B cell (primary cell): ENCODE measurements at regions not wholly inside any gene's neighbourhood (a gene's known extent, or its start where the extent isn't known, plus 50 kb on each side); places are given as distances from the start of the nearest gene placed in this dataset.

Source experiments
- ATAC-seq: fragments of 200-7000 bp; cut with Tn5 transposase; one replicate; pipeline ENCODE4 v1.10.0; 2021; ENCODE audit warnings: low read depth, mild to moderate bottlenecking, moderate number of reproducible peaks, moderate library complexity
- CTCF ChIA-PET: fragments of 350-600 bp; sonication (Branson Sonifier 250); formaldehyde crosslinking; loops from one replicate; lab custom pipeline; 2021; ENCODE audit warnings: antibody characterized with exemption, inconsistent platforms; lab: Charles Lee
- POLR2A ChIA-PET: fragments of 350-600 bp; sonication (Branson Sonifier 250); formaldehyde crosslinking; loops from one replicate; lab custom pipeline; 2021; ENCODE audit warnings: antibody characterized with exemption; lab: Charles Lee
- DNase-seq: peaks from one replicate; pipeline ENCODE4 v3.0.0; 2013
- H2AFZ ChIP-seq: 2 replicates; pipeline ENCODE4 v1.6.1; 2012; ENCODE audit warnings: mild to moderate bottlenecking, low read depth, low read length; ENCODE audit not compliant: insufficient read depth, poor library complexity, severe bottlenecking
- H3K27ac ChIP-seq, 2 donors: 1 replicate in 1 of 2; 2 replicates in 1 of 2; pipeline ENCODE4 v1.5.1; 2012 to 2013; ENCODE audit warnings: low read length in 2 of 2, mild to moderate bottlenecking in 2 of 2, moderate library complexity in 1 of 2
- H3K27me3 ChIP-seq, 4 experiments: fragments of 200-600 bp in 1 of 4; sonication (generic) in 1 of 4; replicated peaks in 1 of 4; 1 replicate in 2 of 4; 2 replicates in 2 of 4; pipeline versions ENCODE4 v1.6.1 to v1.7.0; 2013 to 2016; ENCODE audit warnings: low read length in 3 of 4, mild to moderate bottlenecking in 2 of 4, mixed read lengths in 1 of 4, moderate library complexity in 1 of 4; ENCODE audit not compliant: insufficient read depth in 4 of 4, control insufficient read depth in 3 of 4; ENCODE audit errors: control extremely low read depth in 1 of 4
- H3K36me3 ChIP-seq, 2 experiments: replicated peaks in 1 of 2; 1 replicate in 1 of 2; 2 replicates in 1 of 2; pipeline versions ENCODE4 v1.6.1 to v1.7.1; 2013; ENCODE audit warnings: low read length in 1 of 2; ENCODE audit not compliant: insufficient read depth in 2 of 2, control insufficient read depth in 1 of 2; ENCODE audit errors: control extremely low read depth in 1 of 2, extremely low read depth in 1 of 2
- H3K4me1 ChIP-seq, 2 donors: fragments of 200-600 bp in 1 of 2; sonication (generic) in 1 of 2; 1 replicate in 1 of 2; 2 replicates in 1 of 2; pipeline versions ENCODE4 v1.5.1 to v1.6.1; 2013 to 2017; ENCODE audit warnings: low read length in 2 of 2; ENCODE audit not compliant: control insufficient read depth in 2 of 2, insufficient read depth in 2 of 2
- H3K4me2 ChIP-seq: replicated peaks from 2 replicates; pipeline ENCODE3; 2012; ENCODE audit warnings: mild to moderate bottlenecking, low read depth, low read length; ENCODE audit not compliant: poor library complexity, severe bottlenecking
- H3K4me3 ChIP-seq, 5 experiments: fragments of 200-600 bp in 1 of 5; sonication (generic) in 1 of 5; 1 replicate in 3 of 5; 2 replicates in 2 of 5; pipeline versions ENCODE4 v1.5.1 to v1.7.0; 2011 to 2016; ENCODE audit warnings: low read length in 4 of 5, mild to moderate bottlenecking in 4 of 5, low read depth in 2 of 5, control low read depth in 1 of 5, moderate library complexity in 1 of 5; ENCODE audit not compliant: insufficient read depth in 1 of 5; ENCODE audit errors: control extremely low read depth in 1 of 5, extremely low read depth in 1 of 5
- H3K79me2 ChIP-seq: fragments of 200-600 bp; sonication (generic); one replicate; pipeline ENCODE4 v1.6.0; 2016; ENCODE audit warnings: low read length; ENCODE audit not compliant: control insufficient read depth, insufficient read depth
- H3K9ac ChIP-seq: fragments of 200-600 bp; sonication (generic); 2 replicates; pipeline ENCODE4 v1.6.1; 2017; ENCODE audit warnings: mild to moderate bottlenecking, low read length, moderate library complexity
- H3K9me3 ChIP-seq, 3 donors: one replicate each; pipeline versions ENCODE4 v1.6.1 to v1.7.1; 2013; ENCODE audit warnings: low read length in 2 of 3; ENCODE audit not compliant: control insufficient read depth in 2 of 3, insufficient read depth in 1 of 3; ENCODE audit errors: control extremely low read depth in 1 of 3
- H4K20me1 ChIP-seq: 2 replicates; pipeline ENCODE4 v1.6.0; 2012; ENCODE audit warnings: mild to moderate bottlenecking, low read length; ENCODE audit not compliant: insufficient read depth, control insufficient read depth, poor library complexity, severe bottlenecking
- H3K27ac Mint-ChIP-seq: one replicate; pipeline ENCODE4 v1.8.0; 2021; ENCODE audit warnings: mixed read lengths
- H3K27me3 Mint-ChIP-seq: one replicate; pipeline ENCODE4 v1.8.0; 2021; ENCODE audit warnings: mixed read lengths
- H3K4me1 Mint-ChIP-seq: one replicate; pipeline ENCODE4 v1.8.0; 2021; ENCODE audit warnings: mixed read lengths
- H3K4me3 Mint-ChIP-seq: one replicate; pipeline ENCODE4 v1.8.0; 2021; ENCODE audit warnings: mixed read lengths
- H3K9me3 Mint-ChIP-seq: one replicate; pipeline ENCODE4 v1.8.0; 2022; ENCODE audit warnings: mixed read lengths; ENCODE audit not compliant: insufficient read depth
- CTCF ChIP-seq: fragments of 200-600 bp; IDR thresholded peaks from one replicate; pipeline ENCODE4 v1.8.0; 2022; ENCODE audit warnings: antibody characterized with exemption, mild to moderate bottlenecking
- EZH2 ChIP-seq: IDR thresholded peaks from 2 replicates; pipeline ENCODE4 v1.6.1; 2012; ENCODE audit warnings: borderline replicate concordance, low read depth, mild to moderate bottlenecking, moderate library complexity, low read length; ENCODE audit not compliant: insufficient read depth, poor library complexity, severe bottlenecking
- WGBS: methylation state at CpG from one replicate; pipeline ENCODE4 v1.1.5; 2013; ENCODE audit warnings: missing lambda C conversion rate; ENCODE audit not compliant: insufficient coverage; 5-methylcytosine and 5-hydroxymethylcytosine counted together
- intact Hi-C: fragments of 100-400 bp; cut with micrococcal nuclease; formaldehyde crosslinking; loops from one replicate; pipeline ENCODE4 v1.10.0; 2022

- no peak for ATAC-seq
- H3K4me1 ChIP-seq: no peaks in the 10 kb centered on the region
- Mint-ChIP-seq H3K4me1 (no peaks in the 10 kb centered on the region), H3K27me3 (peaks cover 4% of the 10 kb centered on the region), H3K9me3 (no peaks in the 10 kb centered on the region), H3K4me3 (no peak overlapping the region), H3K27ac (no peak overlapping the region)
- no peak for TF ChIP-seq EZH2
- no peak for TF ChIP-seq CTCF
- 98% methylated on average over 5 of the region's 6 CpGs for WGBS
- H3K27me3 ChIP-seq: no peaks in the 10 kb centered on the region
- intact Hi-C loops: no loop called here
- DNase-seq: no peak
- no peak overlapping the region for H3K27ac ChIP-seq
- H3K79me2 ChIP-seq: no peaks in the 10 kb centered on the region
- CTCF ChIA-PET: no interaction called here
- POLR2A ChIA-PET: no interaction called here
- H3K9me3 ChIP-seq: no peaks in the 10 kb centered on the region
- no peak overlapping the region for H3K9ac ChIP-seq
- no peaks in the 10 kb centered on the region for H3K36me3 ChIP-seq
- no peak overlapping the region for H3K4me3 ChIP-seq
- H2AFZ ChIP-seq: no peak overlapping the region
- no peak overlapping the region for H3K4me2 ChIP-seq
- H4K20me1 ChIP-seq: no peaks in the 10 kb centered on the region
Measured at GRCh38 chr14:87810711-87811110, 182.3 kb downstream of the GALC start.

- POLR2A ChIA-PET: no interaction called here
- Histone ChIP-seq H3K27ac (no peak overlapping the region), H3K9ac (no peak overlapping the region), H3K79me2 (no peaks in the 10 kb centered on the region), H3K4me1 (no peaks in the 10 kb centered on the region), H3K4me3 (no peak overlapping the region), H3K4me2 (no peak overlapping the region), H4K20me1 (no peaks in the 10 kb centered on the region), H3K36me3 (no peaks in the 10 kb centered on the region), H3K9me3 (no peaks in the 10 kb centered on the region), H3K27me3 (no peaks in the 10 kb centered on the region), H2AFZ (no peak overlapping the region)
- no peak for TF ChIP-seq EZH2
- no peak for TF ChIP-seq CTCF
- Mint-ChIP-seq H3K27me3 (peaks cover 4% of the 10 kb centered on the region), H3K9me3 (no peaks in the 10 kb centered on the region), H3K27ac (no peak overlapping the region), H3K4me1 (no peaks in the 10 kb centered on the region), H3K4me3 (no peak overlapping the region)
- WGBS: 100% methylated on average over 1 of the region's 5 CpGs
- intact Hi-C loops: no loop called here
- CTCF ChIA-PET: no interaction called here
- DNase-seq (no peak), ATAC-seq (no peak)
Measured at GRCh38 chr14:87809261-87809660, 183.7 kb downstream of the GALC start.
